ENCODE measurements at regions not wholly inside any gene's neighbourhood (a gene's known extent, or its start where the extent isn't known, plus 50 kb on each side); places are given as distances from the start of the nearest gene placed in this dataset.

DNA sequence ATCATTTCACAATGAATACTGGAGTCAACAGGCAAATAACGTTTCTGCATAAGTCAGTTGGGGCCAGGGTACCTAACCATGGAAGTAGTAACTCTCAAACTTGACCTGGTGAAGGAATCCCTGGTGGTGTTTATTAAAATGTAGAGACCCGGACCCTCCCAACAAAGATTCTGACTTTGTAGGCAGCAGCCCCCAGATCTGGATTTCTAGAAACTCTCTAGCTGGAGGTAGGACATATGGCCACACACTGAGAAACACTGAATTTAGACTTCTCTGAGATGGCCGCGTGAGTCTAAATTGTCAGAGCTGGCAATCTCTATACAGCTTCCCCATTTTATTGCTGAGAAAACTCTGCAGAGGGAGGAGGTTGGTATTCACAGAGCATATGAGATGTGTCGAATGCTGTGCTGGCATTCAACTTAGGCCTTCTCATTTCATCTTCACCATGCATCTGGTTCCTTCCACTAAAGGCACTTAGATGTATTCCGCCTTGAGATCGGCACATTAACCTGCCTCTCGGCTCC, 278.1 kb downstream of the CYRIA start:
- no peak for DNase-seq
- TF ChIP-seq, protein P1, sequence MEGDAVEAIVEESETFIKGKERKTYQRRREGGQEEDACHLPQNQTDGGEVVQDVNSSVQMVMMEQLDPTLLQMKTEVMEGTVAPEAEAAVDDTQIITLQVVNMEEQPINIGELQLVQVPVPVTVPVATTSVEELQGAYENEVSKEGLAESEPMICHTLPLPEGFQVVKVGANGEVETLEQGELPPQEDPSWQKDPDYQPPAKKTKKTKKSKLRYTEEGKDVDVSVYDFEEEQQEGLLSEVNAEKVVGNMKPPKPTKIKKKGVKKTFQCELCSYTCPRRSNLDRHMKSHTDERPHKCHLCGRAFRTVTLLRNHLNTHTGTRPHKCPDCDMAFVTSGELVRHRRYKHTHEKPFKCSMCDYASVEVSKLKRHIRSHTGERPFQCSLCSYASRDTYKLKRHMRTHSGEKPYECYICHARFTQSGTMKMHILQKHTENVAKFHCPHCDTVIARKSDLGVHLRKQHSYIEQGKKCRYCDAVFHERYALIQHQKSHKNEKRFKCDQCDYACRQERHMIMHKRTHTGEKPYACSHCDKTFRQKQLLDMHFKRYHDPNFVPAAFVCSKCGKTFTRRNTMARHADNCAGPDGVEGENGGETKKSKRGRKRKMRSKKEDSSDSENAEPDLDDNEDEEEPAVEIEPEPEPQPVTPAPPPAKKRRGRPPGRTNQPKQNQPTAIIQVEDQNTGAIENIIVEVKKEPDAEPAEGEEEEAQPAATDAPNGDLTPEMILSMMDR (IDR thresholded peaks at IDR 0.05) = no peak
- TF ChIP-seq POLR2A (IDR thresholded peaks at IDR 0.05) (no peak), POLR2AphosphoS5 (IDR thresholded peaks at IDR 0.05) (no peak), EP300 (IDR thresholded peaks at IDR 0.05) (no peak)
- no peaks in the 10 kb centered on the region for H3K36me3 ChIP-seq
- H3K27me3 ChIP-seq = no peaks in the 10 kb centered on the region
- 92 to 94% methylated on average over 8 of the region's 8 CpGs for WGBS, 2 donors
- H3K4me1 ChIP-seq = no peaks in the 10 kb centered on the region
- H3K27ac ChIP-seq = no peak overlapping the region
- no peaks in the 10 kb centered on the region for H3K9me3 ChIP-seq
- intact Hi-C loops (cut with DNase I) = no loop called here
- H3K4me3 ChIP-seq = no peak overlapping the region

DNA sequence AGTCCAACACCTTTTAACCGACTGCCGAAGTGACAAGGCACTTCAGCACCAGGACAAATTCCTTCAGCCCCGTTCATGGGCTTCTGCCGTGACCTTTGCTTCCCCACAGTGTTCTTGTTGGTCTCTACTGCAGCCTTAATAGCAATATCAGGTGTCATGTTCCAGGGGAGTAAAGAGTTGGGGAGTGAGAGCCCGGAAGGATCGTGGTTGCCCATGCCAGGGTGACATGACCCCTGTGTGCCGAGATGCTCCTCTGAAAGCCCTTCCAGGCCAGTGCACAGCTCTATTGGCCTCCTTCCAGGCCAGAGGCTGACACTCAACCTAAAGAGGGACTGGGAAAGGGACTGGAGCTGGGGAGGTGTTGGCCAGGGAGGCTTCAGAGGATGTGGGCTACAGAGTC, 279.2 kb downstream of the CYRIA start:
- DNase-seq = no peak
- Histone ChIP-seq H3K4me3 (no peak overlapping the region), H3K27me3 (no peaks in the 10 kb centered on the region), H3K36me3 (no peaks in the 10 kb centered on the region), H3K4me1 (no peaks in the 10 kb centered on the region), H3K9me3 (no peaks in the 10 kb centered on the region), H3K27ac (no peak overlapping the region)
- intact Hi-C loops (cut with DNase I) = no loop called here
- 64 to 82% methylated on average over 7 of the region's 7 CpGs for WGBS, 2 donors
- no peak for TF ChIP-seq POLR2AphosphoS5 (IDR thresholded peaks at IDR 0.05)
- TF ChIP-seq POLR2A (IDR thresholded peaks at IDR 0.05) = no peak
- no peak for TF ChIP-seq EP300 (IDR thresholded peaks at IDR 0.05)
- TF ChIP-seq, protein P1 (IDR thresholded peaks at IDR 0.05) = no peak

DNA sequence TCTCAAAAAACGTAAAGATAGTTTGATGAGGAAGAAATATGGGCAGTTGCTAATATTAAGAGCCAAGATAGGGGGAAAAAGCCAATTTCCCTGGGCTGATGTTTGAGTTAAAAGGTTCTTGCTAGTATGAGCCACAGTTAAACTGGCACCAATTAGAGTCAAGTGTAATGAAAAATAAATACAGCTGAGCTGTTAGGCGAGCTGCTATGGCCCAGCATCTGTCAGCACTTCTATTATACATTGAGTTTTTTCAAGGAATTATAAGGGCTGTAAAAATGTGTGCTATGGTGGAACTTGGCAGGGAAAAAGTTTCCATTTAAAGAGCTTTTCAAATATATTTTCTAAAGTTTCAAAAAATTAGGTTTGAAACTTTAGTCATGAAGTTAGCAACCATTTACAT, 279.6 kb downstream of the CYRIA start:
- H3K27ac ChIP-seq = no peak overlapping the region
- intact Hi-C loops (cut with DNase I) = no loop called here
- no peaks in the 10 kb centered on the region for H3K36me3 ChIP-seq
- no peak for DNase-seq
- H3K27me3 ChIP-seq = no peaks in the 10 kb centered on the region
- TF ChIP-seq POLR2A (IDR thresholded peaks at IDR 0.05) (no peak), EP300 (IDR thresholded peaks at IDR 0.05) (no peak), POLR2AphosphoS5 (IDR thresholded peaks at IDR 0.05) (no peak)
- TF ChIP-seq, protein P1 (IDR thresholded peaks at IDR 0.05) = no peak
- no peak overlapping the region for H3K4me3 ChIP-seq
- 16 to 52% methylated on average over 2 of the region's 2 CpGs for WGBS, 2 donors
- H3K9me3 ChIP-seq = no peaks in the 10 kb centered on the region
- no peaks in the 10 kb centered on the region for H3K4me1 ChIP-seq

DNA sequence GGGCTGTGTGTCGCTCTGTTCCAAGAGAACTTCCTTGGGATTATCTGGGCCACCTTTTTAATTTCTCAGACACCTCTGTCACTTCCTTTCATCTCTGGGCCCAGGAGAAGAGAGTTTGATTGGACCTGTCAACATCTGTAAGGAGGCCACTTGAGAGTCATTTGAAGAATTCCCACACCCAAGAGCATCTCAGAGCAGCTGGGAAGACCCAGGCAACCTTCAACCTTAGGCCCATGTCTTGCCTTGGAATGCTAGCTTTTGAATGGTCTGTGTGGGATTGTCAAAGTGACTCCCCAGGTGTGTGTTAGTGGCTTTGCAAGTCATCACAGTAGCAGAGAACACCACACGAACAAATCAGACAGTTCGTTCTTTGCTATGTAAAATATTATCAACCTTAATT, 280.3 kb downstream of the CYRIA start:
- H3K9me3 ChIP-seq = no peaks in the 10 kb centered on the region
- intact Hi-C loops (cut with DNase I) = no loop called here
- H3K4me1 ChIP-seq = no peaks in the 10 kb centered on the region
- H3K36me3 ChIP-seq = no peaks in the 10 kb centered on the region
- H3K27me3 ChIP-seq = no peaks in the 10 kb centered on the region
- TF ChIP-seq, protein P1 (IDR thresholded peaks at IDR 0.05) = no peak
- TF ChIP-seq EP300 (IDR thresholded peaks at IDR 0.05) (no peak), POLR2AphosphoS5 (IDR thresholded peaks at IDR 0.05) (no peak), POLR2A (IDR thresholded peaks at IDR 0.05) (no peak)
- H3K4me3 ChIP-seq = no peak overlapping the region
- 57 to 87% methylated on average over 3 of the region's 3 CpGs for WGBS, 2 donors
- H3K27ac ChIP-seq = no peak overlapping the region
- no peak for DNase-seq

DNA sequence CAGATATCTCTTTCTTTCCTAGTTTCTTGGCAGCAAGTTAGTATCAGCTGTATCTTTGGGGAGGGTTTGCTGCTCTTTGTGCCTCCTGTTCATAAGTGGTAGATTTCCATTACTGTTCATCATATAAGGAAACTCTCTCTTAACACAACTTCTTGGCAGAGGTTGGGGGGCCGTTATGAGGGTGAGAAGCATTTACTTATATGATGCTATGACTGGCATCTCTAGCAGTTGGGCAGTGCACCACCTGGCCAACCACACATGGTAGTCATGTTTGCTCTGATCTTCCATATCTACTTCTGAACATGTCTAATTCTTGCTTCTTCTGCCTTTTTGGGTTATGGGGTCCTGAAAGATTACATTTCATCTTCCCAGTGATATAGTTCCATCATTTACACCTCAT, 282.2 kb downstream of the CYRIA start:
- intact Hi-C loops (cut with DNase I) = no loop called here
- Histone ChIP-seq H3K27me3 (no peaks in the 10 kb centered on the region), H3K27ac (no peak overlapping the region), H3K4me1 (no peaks in the 10 kb centered on the region), H3K36me3 (no peaks in the 10 kb centered on the region), H3K9me3 (no peaks in the 10 kb centered on the region), H3K4me3 (no peak overlapping the region)
- TF ChIP-seq, protein P1 (IDR thresholded peaks at IDR 0.05) = no peak
- TF ChIP-seq EP300 (IDR thresholded peaks at IDR 0.05) (no peak), POLR2AphosphoS5 (IDR thresholded peaks at IDR 0.05) (no peak), POLR2A (IDR thresholded peaks at IDR 0.05) (no peak)
- 73 to 74% methylated on average over 1 of the region's 1 CpG for WGBS, 2 donors
- DNase-seq = no peak

All from sigmoid colon (tissue), 6 donors.